MM.1S (cell line): ENCODE measurements at regions not wholly inside any gene's neighbourhood (a gene's known extent, or its start where the extent isn't known, plus 50 kb on each side); places are given as distances from the start of the nearest gene placed in this dataset.

Source experiments
- DNase-seq: peaks from one replicate; pipeline ENCODE4 v3.0.0-alpha.2; 2015
- H2AFZ ChIP-seq: fragments of 300-600 bp; sonication (generic); 2 replicates; pipeline ENCODE4 v1.6.0; 2016; ENCODE audit warnings: antibody characterized with exemption, low read length
- H3F3A ChIP-seq: fragments of 300-600 bp; sonication (generic); 2 replicates; pipeline ENCODE4 v1.6.1; 2016; ENCODE audit warnings: mild to moderate bottlenecking, antibody characterized with exemption, low read length, moderate library complexity, mixed read lengths; ENCODE audit not compliant: insufficient read depth
- H3K27ac ChIP-seq: fragments of 300-600 bp; sonication (generic); 2 replicates; pipeline ENCODE4 v1.5.1; 2016; ENCODE audit warnings: mild to moderate bottlenecking, low read length
- H3K27me3 ChIP-seq: fragments of 300-600 bp; sonication (generic); replicated peaks from 2 replicates; pipeline ENCODE4 v1.6.0; 2016; ENCODE audit warnings: low read length; ENCODE audit not compliant: insufficient read depth
- H3K36me3 ChIP-seq: fragments of 300-600 bp; sonication (generic); replicated peaks from 2 replicates; pipeline ENCODE4 v1.6.1; 2016; ENCODE audit warnings: mild to moderate bottlenecking, low read length, mixed read lengths; ENCODE audit not compliant: insufficient read depth
- H3K4me1 ChIP-seq: fragments of 300-600 bp; sonication (generic); 2 replicates; pipeline ENCODE4 v1.6.1; 2016; ENCODE audit warnings: low read length, mixed read lengths
- H3K4me2 ChIP-seq: fragments of 300-600 bp; sonication (generic); 2 replicates; pipeline ENCODE4 v1.6.0; 2016; ENCODE audit warnings: low read depth, low read length
- H3K4me3 ChIP-seq: fragments of 300-600 bp; sonication (generic); 2 replicates; pipeline ENCODE4 v1.5.1; 2016; ENCODE audit warnings: low read length, mixed read lengths
- H3K79me2 ChIP-seq: fragments of 300-600 bp; sonication (generic); 2 replicates; pipeline ENCODE4 v1.6.1; 2016; ENCODE audit warnings: mixed run types, low read length, mixed read lengths
- H3K9ac ChIP-seq: fragments of 300-600 bp; sonication (generic); 2 replicates; pipeline ENCODE4 v1.6.1; 2016; ENCODE audit warnings: low read length, mixed read lengths
- H3K9me2 ChIP-seq: fragments of 300-600 bp; sonication (generic); replicated peaks from 2 replicates; pipeline ENCODE4 v1.6.1; 2016; ENCODE audit warnings: mild to moderate bottlenecking, low read length, mixed read lengths; ENCODE audit not compliant: insufficient read depth
- H3K9me3 ChIP-seq: fragments of 300-600 bp; sonication (generic); replicated peaks from 2 replicates; pipeline ENCODE4 v1.6.1; 2016; ENCODE audit warnings: mild to moderate bottlenecking, low read length, mixed read lengths; ENCODE audit not compliant: insufficient read depth
- H4K20me1 ChIP-seq: fragments of 300-600 bp; sonication (generic); 2 replicates; pipeline ENCODE4 v1.6.1; 2016; ENCODE audit warnings: mild to moderate bottlenecking, low read length, moderate library complexity, mixed read lengths; ENCODE audit not compliant: insufficient read depth
- EZH2 ChIP-seq: fragments of 300-600 bp; sonication (generic); optimal IDR thresholded peaks from 2 replicates; pipeline ENCODE3; 2017; ENCODE audit warnings: low read depth, mild to moderate bottlenecking, antibody characterized with exemption, low read length, mixed read lengths
- EZH2phosphoT487 ChIP-seq: fragments of 300-600 bp; sonication (generic); IDR thresholded peaks from 2 replicates; pipeline ENCODE4 v1.6.1; 2018; ENCODE audit warnings: antibody characterized with exemption, low read length
- TF ChIP-seq, protein P1 (sequence below): fragments of 300-600 bp; sonication (generic); IDR thresholded peaks from 2 replicates; pipeline ENCODE4 v1.5.1; 2016; ENCODE audit warnings: antibody characterized with exemption, low read length, mixed read lengths

DNA sequence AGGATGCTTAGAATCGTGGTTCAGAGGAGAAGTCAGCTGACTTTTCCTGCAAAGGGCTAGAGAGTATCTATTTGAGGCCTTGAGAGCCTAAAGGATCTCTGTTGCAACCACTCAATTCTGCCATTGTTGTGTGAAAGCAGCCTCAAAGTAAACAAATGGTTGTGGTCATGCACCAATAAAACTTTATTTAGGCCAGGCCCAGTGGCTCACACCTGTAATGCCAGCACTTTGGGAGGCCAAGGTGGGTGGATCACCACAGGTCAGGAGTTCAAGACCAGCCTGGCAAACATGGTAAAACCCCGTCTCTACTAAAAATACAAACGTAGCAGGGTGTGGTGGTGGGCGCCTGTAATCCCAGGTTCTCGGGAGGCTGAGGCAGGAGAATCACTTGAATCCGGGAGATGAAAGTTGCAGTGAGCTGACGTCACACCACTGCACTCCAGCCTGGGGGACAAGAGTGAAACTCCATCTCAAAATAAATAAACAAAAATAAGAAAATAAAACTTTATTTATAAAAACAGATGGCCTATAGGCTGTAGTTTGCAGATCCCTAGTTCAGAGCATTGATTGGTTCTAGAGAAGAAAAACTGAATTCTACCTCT lies 135.9 kb upstream of the KLF4 start:
- H3K27me3 ChIP-seq: no peaks in the 10 kb centered on the region
- H3K9me3 ChIP-seq: no peaks in the 10 kb centered on the region
- H3K4me2 ChIP-seq: no peak overlapping the region
- H3K9me2 ChIP-seq: no peaks in the 10 kb centered on the region
- H3K27ac ChIP-seq: no peak overlapping the region
- H3K36me3 ChIP-seq: no peaks in the 10 kb centered on the region
- H4K20me1 ChIP-seq: no peaks in the 10 kb centered on the region
- no peak overlapping the region for H3K9ac ChIP-seq
- no peak for TF ChIP-seq EZH2
- TF ChIP-seq, protein P1, sequence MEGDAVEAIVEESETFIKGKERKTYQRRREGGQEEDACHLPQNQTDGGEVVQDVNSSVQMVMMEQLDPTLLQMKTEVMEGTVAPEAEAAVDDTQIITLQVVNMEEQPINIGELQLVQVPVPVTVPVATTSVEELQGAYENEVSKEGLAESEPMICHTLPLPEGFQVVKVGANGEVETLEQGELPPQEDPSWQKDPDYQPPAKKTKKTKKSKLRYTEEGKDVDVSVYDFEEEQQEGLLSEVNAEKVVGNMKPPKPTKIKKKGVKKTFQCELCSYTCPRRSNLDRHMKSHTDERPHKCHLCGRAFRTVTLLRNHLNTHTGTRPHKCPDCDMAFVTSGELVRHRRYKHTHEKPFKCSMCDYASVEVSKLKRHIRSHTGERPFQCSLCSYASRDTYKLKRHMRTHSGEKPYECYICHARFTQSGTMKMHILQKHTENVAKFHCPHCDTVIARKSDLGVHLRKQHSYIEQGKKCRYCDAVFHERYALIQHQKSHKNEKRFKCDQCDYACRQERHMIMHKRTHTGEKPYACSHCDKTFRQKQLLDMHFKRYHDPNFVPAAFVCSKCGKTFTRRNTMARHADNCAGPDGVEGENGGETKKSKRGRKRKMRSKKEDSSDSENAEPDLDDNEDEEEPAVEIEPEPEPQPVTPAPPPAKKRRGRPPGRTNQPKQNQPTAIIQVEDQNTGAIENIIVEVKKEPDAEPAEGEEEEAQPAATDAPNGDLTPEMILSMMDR: no peak
- TF ChIP-seq EZH2phosphoT487: no peak
- H2AFZ ChIP-seq: no peak overlapping the region
- H3F3A ChIP-seq: no peaks in the 10 kb centered on the region
- H3K4me1 ChIP-seq: no peaks in the 10 kb centered on the region
- H3K79me2 ChIP-seq: no peaks in the 10 kb centered on the region
- DNase-seq: no peak
- no peak overlapping the region for H3K4me3 ChIP-seq

DNA sequence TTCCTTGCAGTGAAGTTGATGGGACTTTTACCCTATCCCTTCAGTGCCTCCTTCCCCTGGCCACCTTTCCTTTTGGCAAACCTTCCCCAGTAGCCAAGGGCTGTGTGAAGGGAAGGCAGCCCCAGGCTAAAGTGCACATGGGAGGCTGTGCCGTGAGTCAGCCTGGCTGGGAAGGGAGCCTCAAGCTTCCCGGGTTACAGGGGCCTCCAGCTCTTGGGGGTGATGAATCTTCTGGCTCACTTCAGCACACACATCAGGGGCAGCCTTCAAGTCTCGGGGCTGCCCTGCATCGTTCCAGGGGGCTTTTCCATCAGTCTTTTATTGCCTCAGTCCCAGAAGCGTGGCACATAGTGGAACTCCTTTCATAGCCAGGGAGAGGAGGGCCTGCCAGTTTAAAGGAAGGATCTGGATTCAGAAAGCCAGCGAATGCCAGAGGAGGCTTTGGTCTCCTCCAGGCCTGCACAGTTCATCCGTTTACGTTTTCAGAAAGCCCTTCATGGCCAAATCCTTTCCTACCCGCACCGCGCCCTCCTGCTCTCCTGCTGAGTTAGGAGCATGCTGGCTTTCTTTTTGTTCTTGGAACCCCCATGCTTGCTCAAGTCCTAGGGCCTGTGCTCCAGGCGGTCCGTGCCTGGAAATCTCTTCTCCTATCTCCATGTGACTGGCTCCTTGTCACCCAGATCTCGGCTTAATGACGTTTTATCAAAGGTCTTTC lies 134.8 kb upstream of the KLF4 start:
- Histone ChIP-seq H3K4me3 (no peak overlapping the region), H3K36me3 (no peaks in the 10 kb centered on the region), H3K27me3 (no peaks in the 10 kb centered on the region), H4K20me1 (no peaks in the 10 kb centered on the region), H2AFZ (no peak overlapping the region), H3K4me2 (no peak overlapping the region), H3K27ac (no peak overlapping the region), H3K79me2 (no peaks in the 10 kb centered on the region), H3F3A (no peaks in the 10 kb centered on the region), H3K9ac (no peak overlapping the region), H3K9me2 (no peaks in the 10 kb centered on the region), H3K4me1 (no peaks in the 10 kb centered on the region), H3K9me3 (no peaks in the 10 kb centered on the region)
- no peak for DNase-seq
- TF ChIP-seq EZH2phosphoT487: no peak
- TF ChIP-seq EZH2: no peak
- TF ChIP-seq, protein P1: no peak

DNA sequence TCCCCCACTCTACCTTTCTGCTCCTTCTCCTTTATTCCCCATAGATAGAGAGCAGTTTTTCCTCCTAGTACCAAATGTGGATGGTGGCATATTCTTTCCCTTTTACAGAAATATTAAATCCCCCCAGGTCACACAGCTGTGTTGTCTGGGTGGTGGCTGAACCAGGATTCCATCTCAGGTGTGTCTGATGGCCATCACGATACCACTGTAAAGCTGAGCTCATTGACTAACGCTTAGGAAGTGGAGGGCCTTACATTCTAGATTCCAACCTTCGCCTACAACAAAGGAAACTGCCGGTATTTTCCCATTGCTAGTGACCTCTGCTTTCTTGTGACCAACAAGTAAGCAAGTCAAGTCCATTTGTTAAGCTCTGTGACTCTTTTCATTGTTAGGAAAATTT lies 131.9 kb upstream of the KLF4 start:
- H3K79me2 ChIP-seq: no peaks in the 10 kb centered on the region
- H3K27ac ChIP-seq: no peak overlapping the region
- no peak overlapping the region for H3K9ac ChIP-seq
- no peak overlapping the region for H3K4me2 ChIP-seq
- TF ChIP-seq EZH2 (no peak), EZH2phosphoT487 (no peak)
- TF ChIP-seq, protein P1: no peak
- no peaks in the 10 kb centered on the region for H4K20me1 ChIP-seq
- no peaks in the 10 kb centered on the region for H3K36me3 ChIP-seq
- H3K4me3 ChIP-seq: no peak overlapping the region
- H3K9me2 ChIP-seq: no peaks in the 10 kb centered on the region
- H3F3A ChIP-seq: no peaks in the 10 kb centered on the region
- no peak for DNase-seq
- no peaks in the 10 kb centered on the region for H3K27me3 ChIP-seq
- H3K4me1 ChIP-seq: no peaks in the 10 kb centered on the region
- no peaks in the 10 kb centered on the region for H3K9me3 ChIP-seq
- no peak overlapping the region for H2AFZ ChIP-seq
